ENCODE measurements at regions not wholly inside any gene's neighbourhood (a gene's known extent, or its start where the extent isn't known, plus 50 kb on each side); places are given as distances from the start of the nearest gene placed in this dataset.

DNA sequence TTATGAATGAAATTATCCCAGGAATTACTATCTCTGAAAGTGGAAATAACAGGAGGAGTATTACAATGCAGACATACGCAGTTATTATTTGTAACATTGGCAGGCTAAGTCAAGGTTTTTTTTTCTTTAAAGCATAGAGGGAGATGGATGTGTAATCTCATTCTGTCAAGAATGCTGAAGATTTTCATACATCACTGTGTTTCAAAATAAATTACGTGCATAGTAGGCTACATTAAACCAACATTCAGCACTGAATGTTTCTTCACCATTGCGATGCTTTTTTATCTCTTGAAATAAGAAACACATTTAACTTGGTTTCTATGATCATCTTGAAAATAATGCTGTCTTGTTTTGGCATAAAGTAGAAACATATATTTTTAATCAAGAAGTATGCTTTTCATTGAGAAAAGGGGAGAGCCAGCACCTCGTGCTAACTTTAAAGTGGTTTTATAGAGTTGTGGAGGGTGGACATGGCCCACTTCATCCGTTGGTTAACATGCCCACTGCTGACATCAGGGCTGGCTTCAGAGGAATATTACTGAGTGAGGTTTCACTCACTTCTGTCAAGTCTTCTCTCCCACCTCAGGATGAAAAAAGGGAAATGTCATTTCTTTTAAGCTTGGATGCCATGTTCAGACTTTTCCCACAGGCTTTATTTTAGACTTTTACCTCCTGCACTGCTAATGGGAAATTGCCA lies 203.6 kb upstream of the MEF2C start:
- H3K36me3 ChIP-seq (ENCODE audit: low read depth, low read length), result no peaks in the 10 kb centered on the region
- H3K4me2 ChIP-seq (ENCODE audit: low read length), result no peak overlapping the region
- H3K9ac ChIP-seq (ENCODE audit: low read length), result no peak overlapping the region
- H3K27me3 ChIP-seq (ENCODE audit: low read length), result no peaks in the 10 kb centered on the region
- no peaks in the 10 kb centered on the region for H3K4me1 ChIP-seq (ENCODE audit: insufficient read depth, low read length)
- no peaks in the 10 kb centered on the region for H3K9me3 ChIP-seq (ENCODE audit: low read length)
- H3K27ac ChIP-seq (ENCODE audit: low read length), result no peak overlapping the region
- no peak for DNase-seq
- H3F3A ChIP-seq (ENCODE audit: low read length, unreplicated experiment), result no peaks in the 10 kb centered on the region
- no peak overlapping the region for H2AFZ ChIP-seq (ENCODE audit: low read length)
- no peaks in the 10 kb centered on the region for H4K20me1 ChIP-seq (ENCODE audit: low read length)
- ChIA-PET POLR2A (ENCODE audit: unreplicated experiment) (no interaction called here), CTCF (no interaction called here)
- TF ChIP-seq EZH2 (IDR thresholded peaks at IDR 0.05; ENCODE audit: low read length, unreplicated experiment) (no peak), EZH2phosphoT487 (IDR thresholded peaks at IDR 0.05; ENCODE audit: borderline replicate concordance, low read length) (no peak)
- TF ChIP-seq, protein P1, sequence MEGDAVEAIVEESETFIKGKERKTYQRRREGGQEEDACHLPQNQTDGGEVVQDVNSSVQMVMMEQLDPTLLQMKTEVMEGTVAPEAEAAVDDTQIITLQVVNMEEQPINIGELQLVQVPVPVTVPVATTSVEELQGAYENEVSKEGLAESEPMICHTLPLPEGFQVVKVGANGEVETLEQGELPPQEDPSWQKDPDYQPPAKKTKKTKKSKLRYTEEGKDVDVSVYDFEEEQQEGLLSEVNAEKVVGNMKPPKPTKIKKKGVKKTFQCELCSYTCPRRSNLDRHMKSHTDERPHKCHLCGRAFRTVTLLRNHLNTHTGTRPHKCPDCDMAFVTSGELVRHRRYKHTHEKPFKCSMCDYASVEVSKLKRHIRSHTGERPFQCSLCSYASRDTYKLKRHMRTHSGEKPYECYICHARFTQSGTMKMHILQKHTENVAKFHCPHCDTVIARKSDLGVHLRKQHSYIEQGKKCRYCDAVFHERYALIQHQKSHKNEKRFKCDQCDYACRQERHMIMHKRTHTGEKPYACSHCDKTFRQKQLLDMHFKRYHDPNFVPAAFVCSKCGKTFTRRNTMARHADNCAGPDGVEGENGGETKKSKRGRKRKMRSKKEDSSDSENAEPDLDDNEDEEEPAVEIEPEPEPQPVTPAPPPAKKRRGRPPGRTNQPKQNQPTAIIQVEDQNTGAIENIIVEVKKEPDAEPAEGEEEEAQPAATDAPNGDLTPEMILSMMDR (conservative IDR thresholded peaks at IDR 0.05; ENCODE audit: low read depth, low read length), result no peak
- intact Hi-C loops (cut with micrococcal nuclease), result no loop called here
- no peaks in the 10 kb centered on the region for H3K79me2 ChIP-seq (ENCODE audit: low read length)
- H3K9me2 ChIP-seq (replicated peaks; ENCODE audit: low read length), result no peaks in the 10 kb centered on the region
- ATAC-seq, result no peak
- H3K4me3 ChIP-seq (ENCODE audit: low read length), result no peak overlapping the region
- BruUV-seq (replicated peaks), result no TSS peak

DNA sequence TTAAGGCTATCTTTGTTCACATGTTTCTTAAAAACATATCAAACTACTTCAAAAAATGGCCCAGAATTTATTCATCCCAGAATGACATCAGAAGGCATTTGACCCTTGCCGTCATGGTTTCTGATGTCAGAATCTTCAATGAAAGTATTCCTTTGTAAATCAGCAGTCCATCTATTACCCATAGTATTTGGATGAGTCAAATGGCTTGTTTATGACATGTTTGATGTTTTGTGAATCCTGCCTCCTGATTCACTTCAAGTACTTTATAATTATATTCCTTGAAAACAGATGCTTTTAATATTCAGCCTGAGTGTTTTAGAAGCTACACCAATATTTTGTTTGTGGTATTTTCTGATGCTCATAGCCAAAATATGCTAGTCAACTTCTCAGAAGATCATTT lies 200.8 kb upstream of the MEF2C start:
- Histone ChIP-seq H3F3A (ENCODE audit: low read length, unreplicated experiment) (no peaks in the 10 kb centered on the region), H3K27me3 (ENCODE audit: low read length) (no peaks in the 10 kb centered on the region), H3K9me3 (ENCODE audit: low read length) (no peaks in the 10 kb centered on the region), H3K79me2 (ENCODE audit: low read length) (no peaks in the 10 kb centered on the region), H3K36me3 (ENCODE audit: low read depth, low read length) (no peaks in the 10 kb centered on the region), H4K20me1 (ENCODE audit: low read length) (no peaks in the 10 kb centered on the region), H3K4me1 (ENCODE audit: insufficient read depth, low read length) (no peaks in the 10 kb centered on the region), H3K4me2 (ENCODE audit: low read length) (no peak overlapping the region), H2AFZ (ENCODE audit: low read length) (no peak overlapping the region), H3K9me2 (replicated peaks; ENCODE audit: low read length) (no peaks in the 10 kb centered on the region), H3K27ac (ENCODE audit: low read length) (no peak overlapping the region), H3K4me3 (ENCODE audit: low read length) (no peak overlapping the region), H3K9ac (ENCODE audit: low read length) (no peak overlapping the region)
- ChIA-PET POLR2A (ENCODE audit: unreplicated experiment) (no interaction called here), CTCF (no interaction called here)
- TF ChIP-seq EZH2 (IDR thresholded peaks at IDR 0.05; ENCODE audit: low read length, unreplicated experiment) (no peak), EZH2phosphoT487 (IDR thresholded peaks at IDR 0.05; ENCODE audit: borderline replicate concordance, low read length) (no peak)
- TF ChIP-seq, protein P1 (conservative IDR thresholded peaks at IDR 0.05; ENCODE audit: low read depth, low read length), result no peak
- intact Hi-C loops (cut with micrococcal nuclease), result no loop called here
- no TSS peak for BruUV-seq (replicated peaks)
- DNase-seq (no peak), ATAC-seq (no peak)

DNA sequence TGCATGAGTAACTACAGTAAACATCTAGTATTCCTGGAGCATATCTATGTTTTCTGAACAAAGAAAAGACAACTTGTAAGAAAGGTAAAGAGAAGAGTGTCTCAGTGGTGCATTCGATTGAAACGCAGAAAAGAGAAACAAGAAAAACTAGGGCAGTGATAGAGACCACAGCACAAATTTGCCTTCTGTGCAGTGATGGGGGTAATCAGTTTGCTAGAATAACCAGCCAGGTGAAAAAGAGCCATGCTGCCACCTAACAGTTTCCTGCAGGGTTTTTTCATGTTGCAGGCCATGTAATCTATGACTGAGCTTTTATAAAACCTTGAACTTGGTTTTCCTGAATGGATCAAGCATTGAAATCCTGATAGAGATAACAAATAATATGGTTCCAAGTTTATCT lies 198.4 kb upstream of the MEF2C start:
- ATAC-seq (no peak), DNase-seq (no peak)
- Histone ChIP-seq H3K9ac (ENCODE audit: low read length) (no peak overlapping the region), H3K27ac (ENCODE audit: low read length) (no peak overlapping the region), H3K79me2 (ENCODE audit: low read length) (no peaks in the 10 kb centered on the region), H2AFZ (ENCODE audit: low read length) (no peak overlapping the region), H3K36me3 (ENCODE audit: low read depth, low read length) (no peaks in the 10 kb centered on the region), H3K9me2 (replicated peaks; ENCODE audit: low read length) (no peaks in the 10 kb centered on the region), H4K20me1 (ENCODE audit: low read length) (no peaks in the 10 kb centered on the region), H3K4me2 (ENCODE audit: low read length) (no peak overlapping the region), H3K4me3 (ENCODE audit: low read length) (no peak overlapping the region), H3K9me3 (ENCODE audit: low read length) (no peaks in the 10 kb centered on the region), H3F3A (ENCODE audit: low read length, unreplicated experiment) (no peaks in the 10 kb centered on the region), H3K27me3 (ENCODE audit: low read length) (no peaks in the 10 kb centered on the region), H3K4me1 (ENCODE audit: insufficient read depth, low read length) (no peaks in the 10 kb centered on the region)
- ChIA-PET POLR2A (ENCODE audit: unreplicated experiment) (no interaction called here), CTCF (no interaction called here)
- intact Hi-C loops (cut with micrococcal nuclease), result no loop called here
- BruUV-seq (replicated peaks), result no TSS peak
- no peak for TF ChIP-seq EZH2phosphoT487 (IDR thresholded peaks at IDR 0.05; ENCODE audit: borderline replicate concordance, low read length)
- no peak for TF ChIP-seq EZH2 (IDR thresholded peaks at IDR 0.05; ENCODE audit: low read length, unreplicated experiment)
- TF ChIP-seq, protein P1 (conservative IDR thresholded peaks at IDR 0.05; ENCODE audit: low read depth, low read length), result no peak

All from PC-3 (cell line).